ENCODE measurements at regions not wholly inside any gene's neighbourhood (a gene's known extent, or its start where the extent isn't known, plus 50 kb on each side); places are given as distances from the start of the nearest gene placed in this dataset.

GRCh38 chr6:112770308-112770707 is 423.2 kb downstream of the RFPL4B start:
- TF ChIP-seq POLR2A (IDR thresholded peaks at IDR 0.05; ENCODE audit: extremely low read depth, insufficient read length) (no peak), CTCF (IDR thresholded peaks at IDR 0.05; ENCODE audit: low read depth, low read length) (no peak)

Data from NB4 (cell line).